ENCODE measurements at regions not wholly inside any gene's neighbourhood (a gene's known extent, or its start where the extent isn't known, plus 50 kb on each side); places are given as distances from the start of the nearest gene placed in this dataset.

- TF ChIP-seq POLR2A (IDR thresholded peaks at IDR 0.05), result no peak
- TF ChIP-seq CTCF (IDR thresholded peaks at IDR 0.05 in 4 of 5, conservative IDR thresholded peaks at IDR 0.05 in 1 of 5), result no peak
Observed at GRCh38 chr21:16323596-16323995, 593.8 kb downstream of the USP25 start.

Measured in gastrocnemius medialis (tissue), 4 donors.